HEK293T (cell line): ENCODE measurements at regions not wholly inside any gene's neighbourhood (a gene's known extent, or its start where the extent isn't known, plus 50 kb on each side); places are given as distances from the start of the nearest gene placed in this dataset.

Source experiments
- CTCF ChIA-PET: fragments of 350-600 bp; formaldehyde crosslinking; extraction: SDS; loops from one replicate; lab custom pipeline; 2021; ENCODE audit warnings: antibody characterized with exemption, inconsistent platforms; lab: Yijun Ruan, JAX
- POLR2A ChIA-PET: fragments of 350-600 bp; formaldehyde crosslinking; extraction: SDS; loops from one replicate; lab custom pipeline; 2020; ENCODE audit warnings: antibody characterized with exemption, inconsistent platforms; lab: Yijun Ruan, JAX
- DNase-seq: peaks from one replicate; pipeline ENCODE4 v3.0.0; 2012; ENCODE audit warnings: mixed read lengths; ENCODE audit errors: extremely low spot score
- ARNT ChIP-seq: fragments of 450-650 bp; IDR thresholded peaks from 2 replicates; pipeline ENCODE4 v1.6.1; 2017; ENCODE audit warnings: mild to moderate bottlenecking
- BHLHE40 ChIP-seq: fragments of 450-650 bp; IDR thresholded peaks from 2 replicates; pipeline ENCODE4 v1.6.1; 2016; ENCODE audit warnings: mild to moderate bottlenecking, moderate library complexity, borderline replicate concordance
- CTBP1 ChIP-seq: fragments of 450-650 bp; IDR thresholded peaks from 2 replicates; pipeline ENCODE4 v1.6.1; 2016; ENCODE audit warnings: borderline replicate concordance
- ELF4 ChIP-seq: fragments of 450-650 bp; IDR thresholded peaks from 2 replicates; pipeline ENCODE4 v1.6.1; 2017; ENCODE audit warnings: antibody characterized with exemption
- FOXA1 ChIP-seq: fragments of 450-650 bp; IDR thresholded peaks from 2 replicates; pipeline ENCODE4 v1.6.1; 2016; ENCODE audit warnings: mild to moderate bottlenecking
- FOXK2 ChIP-seq: fragments of 450-650 bp; IDR thresholded peaks from 2 replicates; pipeline ENCODE4 v1.6.1; 2016; ENCODE audit warnings: mild to moderate bottlenecking
- FOXM1 ChIP-seq: fragments of 450-650 bp; IDR thresholded peaks from 2 replicates; pipeline ENCODE4 v1.6.1; 2017; ENCODE audit warnings: mild to moderate bottlenecking, borderline replicate concordance
- HDGF ChIP-seq: fragments of 450-650 bp; IDR thresholded peaks from 2 replicates; pipeline ENCODE4 v1.6.1; 2017; ENCODE audit warnings: antibody characterized with exemption, borderline replicate concordance
- L3MBTL2 ChIP-seq: fragments of 450-650 bp; conservative IDR thresholded peaks from 2 replicates; pipeline ENCODE4 v1.6.1; 2016; ENCODE audit warnings: mild to moderate bottlenecking
- LEF1 ChIP-seq: fragments of 450-650 bp; IDR thresholded peaks from 2 replicates; pipeline ENCODE4 v1.6.1; 2017; ENCODE audit warnings: mild to moderate bottlenecking, borderline replicate concordance
- NFRKB ChIP-seq: fragments of 450-650 bp; IDR thresholded peaks from 2 replicates; pipeline ENCODE4 v1.6.1; 2016; ENCODE audit warnings: mild to moderate bottlenecking, moderate library complexity
- SP1 ChIP-seq: fragments of 450-650 bp; IDR thresholded peaks from 2 replicates; pipeline ENCODE4 v1.6.1; 2017
- SUZ12 ChIP-seq: fragments of 450-650 bp; IDR thresholded peaks from 2 replicates; pipeline ENCODE4 v1.6.1; 2016; ENCODE audit warnings: mild to moderate bottlenecking
- TARDBP ChIP-seq: fragments of 450-650 bp; IDR thresholded peaks from 2 replicates; pipeline ENCODE4 v1.6.1; 2016
- ZNF384 ChIP-seq: fragments of 450-650 bp; IDR thresholded peaks from 2 replicates; pipeline ENCODE4 v1.6.1; 2016
- TF ChIP-seq, protein P1 (sequence below): fragments of 450-650 bp; IDR thresholded peaks from 2 replicates; pipeline ENCODE4 v1.6.1; 2016

GRCh38 chr2:52314231-52314630 lies 1282.3 kb upstream of the NRXN1 start:
- POLR2A ChIA-PET = no interaction called here
- TF ChIP-seq, protein P1, sequence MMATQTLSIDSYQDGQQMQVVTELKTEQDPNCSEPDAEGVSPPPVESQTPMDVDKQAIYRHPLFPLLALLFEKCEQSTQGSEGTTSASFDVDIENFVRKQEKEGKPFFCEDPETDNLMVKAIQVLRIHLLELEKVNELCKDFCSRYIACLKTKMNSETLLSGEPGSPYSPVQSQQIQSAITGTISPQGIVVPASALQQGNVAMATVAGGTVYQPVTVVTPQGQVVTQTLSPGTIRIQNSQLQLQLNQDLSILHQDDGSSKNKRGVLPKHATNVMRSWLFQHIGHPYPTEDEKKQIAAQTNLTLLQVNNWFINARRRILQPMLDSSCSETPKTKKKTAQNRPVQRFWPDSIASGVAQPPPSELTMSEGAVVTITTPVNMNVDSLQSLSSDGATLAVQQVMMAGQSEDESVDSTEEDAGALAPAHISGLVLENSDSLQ = no peak
- TF ChIP-seq ARNT (no peak), SP1 (no peak), HDGF (no peak), CTBP1 (no peak), TARDBP (no peak), FOXM1 (no peak), FOXK2 (no peak), ELF4 (no peak)
- CTCF ChIA-PET = no interaction called here
- no peak for DNase-seq

DNA sequence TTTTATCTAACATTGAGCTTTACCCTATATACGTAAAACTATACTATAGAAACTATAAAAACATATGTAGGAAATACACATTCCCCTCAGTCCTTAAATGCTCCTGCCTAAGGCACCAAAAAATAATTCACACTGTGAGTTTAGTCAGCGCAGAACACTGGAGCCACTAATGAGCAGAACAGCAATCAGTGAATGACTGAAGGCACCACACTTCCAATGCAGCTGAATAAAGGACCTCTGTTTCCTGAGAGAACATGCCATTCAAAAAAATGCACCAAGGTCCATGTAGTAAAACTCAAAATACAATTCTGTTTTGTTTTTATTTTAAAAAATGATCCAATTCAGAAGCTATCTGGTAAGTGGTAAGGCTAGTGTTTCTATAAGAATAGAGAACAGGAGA lies 1280.6 kb upstream of the NRXN1 start:
- no peak for DNase-seq
- TF ChIP-seq L3MBTL2 (no peak), SP1 (no peak), FOXM1 (no peak), NFRKB (no peak), SUZ12 (no peak), HDGF (no peak), ARNT (no peak), ELF4 (no peak), FOXA1 (no peak), CTBP1 (no peak), FOXK2 (no peak), ZNF384 (no peak), TARDBP (no peak), LEF1 (no peak), BHLHE40 (no peak)
- TF ChIP-seq, protein P1 = no peak
- CTCF ChIA-PET = no interaction called here
- POLR2A ChIA-PET = no interaction called here

- POLR2A ChIA-PET = no interaction called here
- DNase-seq = no peak
- CTCF ChIA-PET = no interaction called here
- TF ChIP-seq L3MBTL2 = no peak
- no peak for TF ChIP-seq FOXM1
Measured at GRCh38 chr2:52311862-52312261, 1279.9 kb upstream of the NRXN1 start.

DNA sequence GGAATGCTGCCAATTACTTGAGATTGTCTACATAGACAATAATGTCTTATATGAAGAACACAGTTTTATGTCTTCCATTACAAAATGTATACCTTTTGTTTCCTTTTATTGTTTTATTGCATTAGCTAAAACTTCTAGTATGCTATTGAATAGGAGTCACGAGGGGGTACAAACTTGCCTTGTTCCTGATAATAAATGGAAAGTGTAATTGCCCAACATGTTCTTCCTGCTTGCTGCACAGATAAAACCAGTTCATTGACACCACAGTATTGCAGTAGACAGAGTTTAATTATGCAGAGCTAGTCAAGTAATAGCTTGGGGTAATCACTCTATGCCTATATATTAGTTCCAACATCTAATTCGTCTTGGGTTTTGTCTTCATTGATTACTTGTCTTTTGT lies 1276.2 kb upstream of the NRXN1 start:
- TF ChIP-seq SP1 = no peak
- no peak for TF ChIP-seq FOXK2
- no peak for TF ChIP-seq ELF4
- TF ChIP-seq NFRKB = no peak
- TF ChIP-seq BHLHE40 = no peak
- TF ChIP-seq ARNT = no peak
- no peak for TF ChIP-seq TARDBP
- TF ChIP-seq CTBP1 = no peak
- TF ChIP-seq FOXM1 = no peak
- TF ChIP-seq, protein P1 = no peak
- TF ChIP-seq HDGF = no peak
- TF ChIP-seq ZNF384 = no peak
- DNase-seq = no peak
- ChIA-PET CTCF (no interaction called here), POLR2A (no interaction called here)

DNA sequence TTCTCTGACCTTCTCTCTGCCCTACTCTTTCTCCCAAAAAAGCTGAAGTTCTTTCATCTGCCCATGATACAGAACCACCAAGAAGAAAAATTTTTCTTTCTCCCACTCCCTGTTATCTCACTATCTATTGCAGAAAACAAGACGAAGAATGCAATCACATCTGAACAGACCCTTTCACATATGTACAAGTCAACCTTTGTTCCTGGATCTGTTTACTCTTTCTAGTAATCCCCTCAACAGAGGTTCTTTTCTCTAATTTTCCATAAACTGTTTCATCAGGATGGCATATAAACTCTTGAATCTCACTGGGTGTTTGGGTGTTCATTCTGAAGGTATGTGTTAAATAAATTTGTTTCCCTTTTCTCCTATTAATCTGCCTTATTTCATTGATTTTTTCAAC lies 1262.7 kb upstream of the NRXN1 start:
- POLR2A ChIA-PET = no interaction called here
- CTCF ChIA-PET = no interaction called here
- DNase-seq = no peak
- no peak for TF ChIP-seq ELF4
- TF ChIP-seq FOXK2 = no peak
- no peak for TF ChIP-seq FOXM1
- TF ChIP-seq LEF1 = no peak
- TF ChIP-seq NFRKB = no peak
- no peak for TF ChIP-seq ZNF384
- TF ChIP-seq, protein P1 = no peak
- no peak for TF ChIP-seq TARDBP
- no peak for TF ChIP-seq SP1
- TF ChIP-seq SUZ12 = no peak
- TF ChIP-seq FOXA1 = no peak

GRCh38 chr2:52292801-52293200 lies 1260.9 kb upstream of the NRXN1 start:
- no peak for TF ChIP-seq HDGF
- TF ChIP-seq SP1 = no peak
- no peak for TF ChIP-seq ELF4
- TF ChIP-seq SUZ12 = no peak
- TF ChIP-seq FOXK2 = no peak
- no peak for TF ChIP-seq LEF1
- no peak for TF ChIP-seq ZNF384
- no peak for TF ChIP-seq FOXM1
- TF ChIP-seq NFRKB = no peak
- TF ChIP-seq CTBP1 = no peak
- no peak for TF ChIP-seq L3MBTL2
- no peak for TF ChIP-seq BHLHE40
- TF ChIP-seq ARNT = no peak
- TF ChIP-seq FOXA1 = no peak
- TF ChIP-seq, protein P1 = no peak
- TF ChIP-seq TARDBP = no peak
- ChIA-PET CTCF (no interaction called here), POLR2A (no interaction called here)
- no peak for DNase-seq
